ENCODE measurements at regions not wholly inside any gene's neighbourhood (a gene's known extent, or its start where the extent isn't known, plus 50 kb on each side); places are given as distances from the start of the nearest gene placed in this dataset.

DNA sequence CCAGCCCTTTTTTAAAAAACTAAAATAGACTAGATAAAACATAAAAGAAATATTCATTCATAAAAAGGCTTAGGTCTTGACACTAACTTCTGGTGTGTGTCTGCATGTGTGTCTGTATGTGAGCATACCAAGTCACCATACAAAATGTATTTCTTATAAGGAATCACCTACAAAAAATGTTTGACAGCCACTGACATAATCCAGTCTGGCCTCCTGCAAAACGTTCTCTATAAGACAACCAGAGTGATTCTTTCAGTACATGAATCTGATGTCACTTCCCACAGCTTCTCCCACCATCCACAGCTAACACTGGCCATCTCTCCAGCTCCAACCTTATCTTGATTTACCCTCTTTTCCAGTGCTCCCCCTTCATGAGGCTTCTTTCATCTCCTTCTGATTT lies 192.3 kb downstream of the TLE1 start:
- Histone ChIP-seq H3K14ac (ENCODE audit: insufficient read length) (no peak overlapping the region), H2AFZ (ENCODE audit: low read length) (no peak overlapping the region), H3K23ac (ENCODE audit: insufficient read length) (no peak overlapping the region), H2BK15ac (ENCODE audit: low read length) (no peak overlapping the region), H2BK12ac (ENCODE audit: low read depth, low read length) (no peak overlapping the region), H2BK5ac (ENCODE audit: low read depth, low read length) (no peak overlapping the region), H3K23me2 (ENCODE audit: low read depth, low read length) (no peaks in the 10 kb centered on the region), H2BK20ac (ENCODE audit: low read length) (no peak overlapping the region), H2BK120ac (replicated peaks; ENCODE audit: low read depth, low read length) (no peak overlapping the region), H3K79me2 (ENCODE audit: control insufficient read depth in 1 of 2, insufficient read depth in 2 of 2, low read length in 2 of 2) (no peaks in the 10 kb centered on the region), H3K36me3 (ENCODE audit: control insufficient read depth in 2 of 4, insufficient read depth in 4 of 4, low read length in 3 of 4) (no peaks in the 10 kb centered on the region), H3K56ac (replicated peaks; ENCODE audit: insufficient read length, low read depth, low read length) (no peak overlapping the region), H2AK5ac (ENCODE audit: low read depth, low read length) (no peak overlapping the region), H3K4ac (replicated peaks; ENCODE audit: insufficient read length, low read depth, low read length) (no peak overlapping the region), H3K27me3 (replicated peaks in 1 of 4; ENCODE audit: control insufficient read depth in 3 of 4, extremely low read depth in 1 of 4, insufficient read depth in 3 of 4, low read length in 3 of 4) (no peaks in the 10 kb centered on the region), H4K8ac (ENCODE audit: extremely low read depth, insufficient read depth, low read length) (no peak overlapping the region), H3K4me2 (ENCODE audit: insufficient read depth in 1 of 2, low read depth in 2 of 2, low read length in 2 of 2) (no peak overlapping the region), H4K20me1 (replicated peaks in 1 of 2; ENCODE audit: control insufficient read depth in 1 of 2, insufficient read depth in 2 of 2, low read length in 2 of 2) (no peaks in the 10 kb centered on the region), H3K79me1 (ENCODE audit: low read depth, low read length) (no peaks in the 10 kb centered on the region), H3K4me1 (replicated peaks in 1 of 4; ENCODE audit: control insufficient read depth in 3 of 4, insufficient read depth in 4 of 4, low read length in 3 of 4) (no peaks in the 10 kb centered on the region), H3K9ac (replicated peaks in 1 of 4; ENCODE audit: extremely low read depth in 1 of 4, low read depth in 3 of 4, low read length in 3 of 4) (no peak overlapping the region), H3K9me3 (ENCODE audit: insufficient read depth in 2 of 2, low read depth in 1 of 2, low read length in 1 of 2) (no peaks in the 10 kb centered on the region), H3K4me3 (ENCODE audit: extremely low read depth in 1 of 4, insufficient read depth in 2 of 4, low read depth in 3 of 4, low read length in 4 of 4) (no peak overlapping the region), H3K27ac (ENCODE audit: low read depth, low read length) (no peak overlapping the region), H4K91ac (replicated peaks; ENCODE audit: insufficient read length, low read length) (no peak overlapping the region), H3K18ac (ENCODE audit: extremely low read depth, low read length) (no peak overlapping the region), H4K5ac (ENCODE audit: insufficient read length, low read depth, low read length) (no peak overlapping the region)
- WGBS, 2 experiments (ENCODE audit: extremely low coverage in 1 of 2, insufficient coverage in 1 of 2, insufficient read length in 1 of 2, insufficient replicate concordance in 2 of 2, low coverage in 1 of 2, low lambda C conversion rate in 2 of 2, missing lambda C conversion rate in 1 of 2), result 76% methylated on average over 1 of the region's 1 CpG; no CpG with 5 or more reads in 1 of the 2 experiments
- POLR2A ChIA-PET (ENCODE audit: partially characterized antibody), result no interaction called here
- TF ChIP-seq EZH2 (IDR thresholded peaks at IDR 0.05; ENCODE audit: low read depth, low read length, severe bottlenecking), result no peak
- no peak for DNase-seq (ENCODE audit: low read depth in 1 of 2, low spot score in 2 of 2)
- FAIRE-seq, result no peak
- CTCF ChIA-PET (ENCODE audit: partially characterized antibody), result interaction anchor here (0.8 kb wide), 1 partner anchor 14 kb away, joined by 3 read pairs; no protein-coding TSS in a partner anchor
